ENCODE measurements at regions not wholly inside any gene's neighbourhood (a gene's known extent, or its start where the extent isn't known, plus 50 kb on each side); places are given as distances from the start of the nearest gene placed in this dataset.

DNA sequence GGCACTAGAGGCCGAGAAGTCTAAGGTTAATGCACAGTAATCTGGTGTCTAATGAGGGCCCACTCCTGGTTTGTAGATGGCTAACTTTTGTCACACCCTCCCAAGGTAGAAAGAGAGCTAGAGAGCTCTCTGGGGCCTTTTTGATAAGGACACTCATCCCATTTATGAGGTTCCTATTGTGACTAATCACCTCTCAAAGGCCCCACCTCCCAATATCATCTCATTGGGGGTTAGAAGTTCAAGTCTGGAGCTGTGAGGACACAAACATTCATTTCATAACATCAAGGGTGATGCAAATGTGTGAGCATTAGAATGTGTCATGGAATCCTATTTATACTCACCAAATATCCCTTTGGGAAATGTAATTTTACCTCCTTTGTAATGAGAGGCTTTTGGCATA is 79.2 kb upstream of the SLC10A2 start:
- no peak for TF ChIP-seq POLR2A (IDR thresholded peaks at IDR 0.05)
- TF ChIP-seq, protein P1, sequence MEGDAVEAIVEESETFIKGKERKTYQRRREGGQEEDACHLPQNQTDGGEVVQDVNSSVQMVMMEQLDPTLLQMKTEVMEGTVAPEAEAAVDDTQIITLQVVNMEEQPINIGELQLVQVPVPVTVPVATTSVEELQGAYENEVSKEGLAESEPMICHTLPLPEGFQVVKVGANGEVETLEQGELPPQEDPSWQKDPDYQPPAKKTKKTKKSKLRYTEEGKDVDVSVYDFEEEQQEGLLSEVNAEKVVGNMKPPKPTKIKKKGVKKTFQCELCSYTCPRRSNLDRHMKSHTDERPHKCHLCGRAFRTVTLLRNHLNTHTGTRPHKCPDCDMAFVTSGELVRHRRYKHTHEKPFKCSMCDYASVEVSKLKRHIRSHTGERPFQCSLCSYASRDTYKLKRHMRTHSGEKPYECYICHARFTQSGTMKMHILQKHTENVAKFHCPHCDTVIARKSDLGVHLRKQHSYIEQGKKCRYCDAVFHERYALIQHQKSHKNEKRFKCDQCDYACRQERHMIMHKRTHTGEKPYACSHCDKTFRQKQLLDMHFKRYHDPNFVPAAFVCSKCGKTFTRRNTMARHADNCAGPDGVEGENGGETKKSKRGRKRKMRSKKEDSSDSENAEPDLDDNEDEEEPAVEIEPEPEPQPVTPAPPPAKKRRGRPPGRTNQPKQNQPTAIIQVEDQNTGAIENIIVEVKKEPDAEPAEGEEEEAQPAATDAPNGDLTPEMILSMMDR (IDR thresholded peaks at IDR 0.05), result no peak
